ENCODE measurements at regions not wholly inside any gene's neighbourhood (a gene's known extent, or its start where the extent isn't known, plus 50 kb on each side); places are given as distances from the start of the nearest gene placed in this dataset.

DNA sequence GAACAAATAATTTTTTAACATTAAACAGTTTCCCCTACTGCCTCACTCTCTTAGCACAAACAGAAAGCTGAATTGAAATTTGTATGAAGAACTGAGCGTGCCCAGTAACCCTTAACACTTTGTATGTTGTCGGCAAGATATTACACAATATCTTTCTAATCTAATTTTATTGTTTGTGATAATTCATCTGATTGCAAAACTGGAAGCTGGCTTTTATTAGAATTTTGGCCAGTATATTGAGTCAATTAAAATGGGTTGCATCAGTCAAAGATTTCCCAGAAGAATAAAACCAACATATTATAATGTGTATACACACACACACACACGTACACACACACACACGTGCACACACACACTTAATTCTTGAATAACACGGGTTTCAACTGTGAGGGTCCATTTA lies 2332.1 kb downstream of the PCDH7 start:
- H3K4me3 ChIP-seq (ENCODE audit: low read length), result no peak overlapping the region
- DNase-seq (ENCODE audit: low read depth), result peak; percentile 59
- TF ChIP-seq, protein P1, sequence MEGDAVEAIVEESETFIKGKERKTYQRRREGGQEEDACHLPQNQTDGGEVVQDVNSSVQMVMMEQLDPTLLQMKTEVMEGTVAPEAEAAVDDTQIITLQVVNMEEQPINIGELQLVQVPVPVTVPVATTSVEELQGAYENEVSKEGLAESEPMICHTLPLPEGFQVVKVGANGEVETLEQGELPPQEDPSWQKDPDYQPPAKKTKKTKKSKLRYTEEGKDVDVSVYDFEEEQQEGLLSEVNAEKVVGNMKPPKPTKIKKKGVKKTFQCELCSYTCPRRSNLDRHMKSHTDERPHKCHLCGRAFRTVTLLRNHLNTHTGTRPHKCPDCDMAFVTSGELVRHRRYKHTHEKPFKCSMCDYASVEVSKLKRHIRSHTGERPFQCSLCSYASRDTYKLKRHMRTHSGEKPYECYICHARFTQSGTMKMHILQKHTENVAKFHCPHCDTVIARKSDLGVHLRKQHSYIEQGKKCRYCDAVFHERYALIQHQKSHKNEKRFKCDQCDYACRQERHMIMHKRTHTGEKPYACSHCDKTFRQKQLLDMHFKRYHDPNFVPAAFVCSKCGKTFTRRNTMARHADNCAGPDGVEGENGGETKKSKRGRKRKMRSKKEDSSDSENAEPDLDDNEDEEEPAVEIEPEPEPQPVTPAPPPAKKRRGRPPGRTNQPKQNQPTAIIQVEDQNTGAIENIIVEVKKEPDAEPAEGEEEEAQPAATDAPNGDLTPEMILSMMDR (conservative IDR thresholded peaks at IDR 0.05; ENCODE audit: low read length), result no peak

DNA sequence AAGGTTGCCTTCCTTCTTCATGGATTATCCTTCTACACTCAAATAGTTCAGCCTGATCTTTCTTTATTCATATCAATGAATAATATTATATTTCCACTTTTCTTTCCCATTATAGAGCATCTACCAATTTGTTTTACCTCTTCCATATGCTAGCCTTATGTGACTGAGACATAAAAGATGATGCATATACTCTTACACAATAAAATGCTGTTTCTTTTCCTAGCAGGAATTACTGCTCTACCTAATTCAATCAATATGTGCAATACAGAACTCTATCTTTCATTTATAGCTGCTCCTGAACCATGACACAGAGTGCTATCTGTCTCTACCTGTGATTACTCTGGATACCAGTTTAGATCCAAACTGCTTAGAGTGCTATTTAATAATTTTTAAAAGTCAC lies 2334.0 kb downstream of the PCDH7 start:
- TF ChIP-seq, protein P1 (conservative IDR thresholded peaks at IDR 0.05; ENCODE audit: low read length), result no peak
- DNase-seq (ENCODE audit: low read depth), result peak; percentile 44
- no peak overlapping the region for H3K4me3 ChIP-seq (ENCODE audit: low read length)

DNA sequence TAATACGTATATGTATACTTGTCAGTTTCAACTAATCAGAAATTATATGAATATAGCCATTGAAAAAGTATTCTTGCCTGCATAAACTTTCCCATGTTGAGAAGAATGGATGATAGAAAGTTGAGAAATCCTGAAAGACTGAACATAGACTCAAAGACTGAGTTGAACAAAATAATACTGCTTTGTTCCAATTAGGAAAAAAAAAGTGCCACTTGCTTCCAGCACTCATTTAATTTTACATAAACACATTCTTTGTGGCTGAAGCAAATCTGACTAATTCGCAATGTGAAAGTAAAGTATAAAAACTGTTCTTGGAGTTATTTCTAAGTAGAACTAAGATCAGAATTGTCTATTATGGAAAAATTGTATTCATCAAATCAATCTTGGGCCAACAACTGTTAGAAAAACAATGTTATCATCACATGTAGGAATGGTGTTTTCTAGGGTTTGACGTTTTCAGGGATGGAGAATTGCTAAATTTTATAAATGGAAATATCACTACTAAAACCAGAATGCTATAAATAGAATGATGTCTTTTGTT lies 2334.6 kb downstream of the PCDH7 start:
- TF ChIP-seq, protein P1 (conservative IDR thresholded peaks at IDR 0.05; ENCODE audit: low read length), result no peak

DNA sequence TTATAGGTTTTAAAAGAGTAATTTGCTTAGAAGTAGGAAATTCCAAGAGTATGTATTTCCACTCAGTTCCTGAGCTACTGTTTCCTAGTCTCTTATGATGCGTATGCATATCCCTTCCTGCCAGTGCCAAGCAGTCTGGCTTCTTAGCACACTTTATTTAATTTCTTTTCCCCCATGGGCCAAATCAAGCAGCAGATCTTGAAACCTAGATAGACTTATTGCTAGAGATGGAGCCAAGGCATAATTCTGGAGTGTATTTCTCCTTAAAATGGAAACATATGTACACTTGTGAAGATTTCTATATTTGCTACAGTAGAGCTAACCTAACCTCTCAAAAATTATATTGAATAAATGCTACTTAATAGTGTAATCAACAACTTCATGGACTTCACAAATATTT lies 2337.6 kb downstream of the PCDH7 start:
- TF ChIP-seq, protein P1 (conservative IDR thresholded peaks at IDR 0.05; ENCODE audit: low read length), result no peak
- peak; percentile 14 for DNase-seq (ENCODE audit: low read depth)
- no peak overlapping the region for H3K4me3 ChIP-seq (ENCODE audit: low read length)

More for the DNA sequence above, 2334.6 kb downstream of the PCDH7 start:
- H3K4me3 ChIP-seq (ENCODE audit: low read length), result no peak overlapping the region
- peak; percentile 35 for DNase-seq (ENCODE audit: low read depth)

DNA sequence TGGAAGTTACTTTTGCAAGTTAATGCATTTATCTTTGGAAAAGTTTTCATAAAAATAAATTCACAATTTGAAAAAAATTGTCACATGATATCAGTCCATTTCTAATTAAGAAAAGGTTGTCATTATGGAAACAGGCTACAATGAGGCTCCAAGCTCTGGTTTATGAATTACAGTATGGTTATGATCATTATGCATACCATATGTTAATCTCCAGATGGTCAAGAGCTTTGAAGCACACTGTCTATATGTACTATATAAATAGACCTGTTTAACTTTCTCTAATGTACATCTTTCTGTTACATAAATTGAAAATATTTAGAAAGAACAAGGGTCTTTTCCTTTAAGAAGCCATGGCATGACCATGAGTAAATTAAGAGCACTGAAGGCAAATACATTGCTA lies 2338.8 kb downstream of the PCDH7 start:
- H3K4me3 ChIP-seq (ENCODE audit: low read length), result no peak overlapping the region
- DNase-seq (ENCODE audit: low read depth), result no peak
- TF ChIP-seq, protein P1 (conservative IDR thresholded peaks at IDR 0.05; ENCODE audit: low read length), result no peak

DNA sequence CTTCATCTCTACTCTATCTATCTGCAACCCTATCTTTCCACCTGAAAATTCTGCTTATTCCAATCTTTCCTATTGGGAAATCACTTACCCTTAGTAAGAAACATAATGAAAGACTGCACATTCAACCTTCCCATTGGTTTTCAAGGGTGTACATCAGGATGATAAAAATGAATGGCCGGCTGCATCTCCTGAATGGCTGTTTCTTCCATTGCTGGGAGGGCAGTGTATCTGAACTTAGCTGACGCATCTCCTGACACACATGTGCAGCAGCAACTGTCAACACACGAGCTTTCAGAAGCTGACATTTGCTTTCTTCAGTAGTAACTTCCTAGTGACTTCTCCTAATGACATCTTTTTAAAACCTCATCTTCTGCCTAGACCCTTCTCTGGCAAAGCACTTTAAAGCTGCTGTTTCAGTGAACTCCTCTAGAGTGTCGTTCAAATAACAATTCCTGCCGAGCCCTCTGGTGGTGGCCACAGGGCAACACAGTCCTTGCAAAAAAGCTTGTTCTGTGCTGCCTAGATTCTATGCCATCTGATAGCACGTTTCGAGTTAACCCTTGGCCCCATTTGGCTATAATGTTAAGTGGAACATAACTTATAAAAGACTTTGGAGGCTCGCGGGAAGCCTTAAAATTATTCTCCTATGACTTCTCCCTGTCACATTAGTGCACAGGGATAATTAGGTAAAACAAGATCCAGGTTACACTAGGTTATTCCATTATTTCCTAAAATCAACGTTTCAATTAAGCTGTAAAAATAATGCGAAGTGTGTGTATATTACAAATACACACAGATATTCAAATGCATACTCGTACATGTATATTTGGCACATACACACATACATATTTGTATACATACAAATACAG lies 2340.7 kb downstream of the PCDH7 start:
- H3K4me3 ChIP-seq (ENCODE audit: low read length), result no peak overlapping the region
- TF ChIP-seq, protein P1 (conservative IDR thresholded peaks at IDR 0.05; ENCODE audit: low read length), result peak; percentile 94
- peak; percentile 52 for DNase-seq (ENCODE audit: low read depth)

DNA sequence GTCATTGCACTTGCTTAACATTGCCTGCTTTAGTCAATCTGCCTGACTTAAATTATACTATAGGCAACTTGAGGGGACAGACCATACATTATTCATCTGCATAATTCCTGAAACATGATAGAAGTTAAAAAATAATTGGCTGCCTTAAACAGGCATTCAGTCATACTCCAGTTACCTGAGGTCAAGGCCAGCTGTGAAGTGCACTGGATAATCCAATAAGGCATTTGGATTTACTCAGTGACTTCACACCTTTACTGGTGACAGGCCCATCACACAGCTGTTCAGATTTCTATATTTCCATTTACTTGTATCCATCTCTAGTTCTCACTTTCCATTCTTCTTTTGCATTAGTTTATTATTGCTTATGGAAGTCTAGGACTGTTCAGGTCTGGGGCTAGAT lies 2341.6 kb downstream of the PCDH7 start:
- no peak overlapping the region for H3K4me3 ChIP-seq (ENCODE audit: low read length)
- no peak for DNase-seq (ENCODE audit: low read depth)
- TF ChIP-seq, protein P1 (conservative IDR thresholded peaks at IDR 0.05; ENCODE audit: low read length), result no peak
